Peyer's patch (tissue), 4 donors: ENCODE measurements at regions not wholly inside any gene's neighbourhood (a gene's known extent, or its start where the extent isn't known, plus 50 kb on each side); places are given as distances from the start of the nearest gene placed in this dataset.

Source experiments
- CTCF ChIP-seq, 6 experiments: fragments of 450-650 bp in 4 of 6; fragments of 200-600 bp in 2 of 6; sonication (generic) in 1 of 6; IDR thresholded peaks; one replicate each; pipeline ENCODE4 v1.5.1; 2017 to 2019; ENCODE audit warnings: antibody characterized with exemption in 6 of 6, mild to moderate bottlenecking in 3 of 6, moderate library complexity in 1 of 6
- POLR2A ChIP-seq, 2 donors: fragments of 450-650 bp; IDR thresholded peaks; one replicate each; pipeline ENCODE4 v1.5.1; 2017; ENCODE audit warnings: antibody characterized with exemption in 2 of 2, mild to moderate bottlenecking in 2 of 2, moderate library complexity in 2 of 2

DNA sequence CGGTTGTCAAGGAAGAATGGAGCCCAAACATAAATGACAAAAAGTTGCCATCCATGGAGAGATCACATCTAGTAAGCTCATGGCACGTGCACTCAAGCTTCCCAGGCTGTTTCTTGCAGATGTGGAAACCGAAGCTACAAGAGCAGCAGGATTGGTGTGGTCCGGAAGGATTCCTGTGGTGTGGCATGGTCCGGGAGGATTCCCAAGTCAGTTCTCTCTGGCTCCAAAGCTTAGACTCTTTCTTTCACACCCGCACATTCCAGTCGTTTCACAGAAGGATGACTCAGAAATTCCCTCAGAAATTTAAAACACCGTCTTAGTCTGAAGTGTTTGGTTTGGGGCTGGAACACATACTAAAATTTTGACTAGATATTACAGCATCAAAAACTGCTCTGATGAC lies 78.0 kb upstream of the DRD2 start:
- TF ChIP-seq CTCF (IDR thresholded peaks at IDR 0.05) = no peak
- TF ChIP-seq POLR2A (IDR thresholded peaks at IDR 0.05) = no peak
